Neural cell (in vitro differentiated cells): ENCODE measurements at regions not wholly inside any gene's neighbourhood (a gene's known extent, or its start where the extent isn't known, plus 50 kb on each side); places are given as distances from the start of the nearest gene placed in this dataset.

ENCODE experiments used
- H2AFZ ChIP-seq: fragments of 200-600, 300-800 bp; sonication (generic), shearing (Covaris generic); 2 replicates; pipeline ENCODE4 v1.6.0; 2014; ENCODE audit warnings: low read depth, mild to moderate bottlenecking, antibody characterized with exemption, low read length, moderate library complexity
- H3F3A ChIP-seq: fragments of 200-600 bp; shearing (Covaris generic); 2 replicates; pipeline ENCODE4 v1.6.1; 2016; ENCODE audit warnings: mild to moderate bottlenecking, moderate library complexity, mixed read lengths, antibody characterized with exemption, low read length; ENCODE audit not compliant: insufficient read depth, poor library complexity, severe bottlenecking
- H3K27ac ChIP-seq: fragments of 200-600, 300-800 bp; sonication (generic), shearing (Covaris generic); 2 replicates; pipeline ENCODE4 v1.5.1; 2014; ENCODE audit warnings: mild to moderate bottlenecking, low read length, moderate library complexity
- H3K27me3 ChIP-seq: fragments of 300-800, 200-600 bp; sonication (generic), shearing (Covaris generic); 2 replicates; pipeline ENCODE4 v1.6.0; 2014; ENCODE audit warnings: mild to moderate bottlenecking, low read depth, low read length, moderate library complexity; ENCODE audit not compliant: insufficient read depth
- H3K36me3 ChIP-seq: fragments of 300-800, 200-600 bp; sonication (generic), shearing (Covaris generic); 2 replicates; pipeline ENCODE4 v1.5.1; 2014; ENCODE audit warnings: mild to moderate bottlenecking, antibody characterized with exemption, low read length, moderate library complexity; ENCODE audit not compliant: insufficient read depth
- H3K4me2 ChIP-seq: fragments of 300-800, 200-600 bp; sonication (generic), shearing (Covaris generic); 2 replicates; pipeline ENCODE4 v1.6.0; 2014; ENCODE audit warnings: mild to moderate bottlenecking, low read length
- H3K4me3 ChIP-seq: fragments of 300-800, 200-600 bp; sonication (generic), shearing (Covaris generic); 2 replicates; pipeline ENCODE4 v1.5.1; 2014; ENCODE audit warnings: mild to moderate bottlenecking, low read length, moderate library complexity
- H3K79me2 ChIP-seq: fragments of 200-600 bp; shearing (Covaris generic); replicated peaks from 2 replicates; pipeline ENCODE4 v1.6.0; 2014; ENCODE audit warnings: mild to moderate bottlenecking, low read length, moderate library complexity; ENCODE audit not compliant: insufficient read depth
- H3K9ac ChIP-seq: fragments of 300-800, 200-600 bp; sonication (generic), shearing (Covaris generic); 2 replicates; pipeline ENCODE4 v1.6.1; 2016; ENCODE audit warnings: mild to moderate bottlenecking, low read length, mixed read lengths
- H3K9me2 ChIP-seq: fragments of 200-600 bp; shearing (Covaris generic); 2 replicates; pipeline ENCODE4 v1.6.1; 2016; ENCODE audit warnings: mild to moderate bottlenecking, low read length, mixed read lengths; ENCODE audit not compliant: insufficient read depth
- H3K9me3 ChIP-seq: fragments of 200-600, 300-800 bp; sonication (generic), shearing (Covaris generic); 2 replicates; pipeline ENCODE4 v1.6.1; 2016; ENCODE audit warnings: mild to moderate bottlenecking, mixed run types, low read length, moderate library complexity, mixed read lengths
- H4K20me1 ChIP-seq: fragments of 200-600 bp; shearing (Covaris generic); 2 replicates; pipeline ENCODE4 v1.6.1; 2016; ENCODE audit warnings: mild to moderate bottlenecking, mixed run types; ENCODE audit not compliant: insufficient read depth
- EP300 ChIP-seq: fragments of 450-650 bp; conservative IDR thresholded peaks from 2 replicates; pipeline ENCODE4 v1.6.1; 2014; ENCODE audit warnings: antibody characterized with exemption, mild to moderate bottlenecking, moderate library complexity; ENCODE audit not compliant: poor library complexity, severe bottlenecking
- EZH2 ChIP-seq: fragments of 200-600, 300-800 bp; shearing (Covaris generic), sonication (generic); IDR thresholded peaks from 2 replicates; pipeline ENCODE4 v1.6.1; 2014; ENCODE audit warnings: antibody characterized with exemption, low read length, borderline replicate concordance, mild to moderate bottlenecking; ENCODE audit not compliant: insufficient read depth, poor library complexity, severe bottlenecking
- MXI1 ChIP-seq: fragments of 450-650 bp; conservative IDR thresholded peaks from 2 replicates; pipeline ENCODE4 v1.6.1; 2014; ENCODE audit warnings: antibody characterized with exemption, mild to moderate bottlenecking; ENCODE audit not compliant: poor library complexity, severe bottlenecking
- POLR2AphosphoS5 ChIP-seq: IDR thresholded peaks from 2 replicates; pipeline ENCODE4 v1.6.1; 2012
- RAD21 ChIP-seq: fragments of 450-650 bp; conservative IDR thresholded peaks from 2 replicates; pipeline ENCODE4 v1.6.1; 2014; ENCODE audit warnings: antibody characterized with exemption, mild to moderate bottlenecking, moderate library complexity
- SMC3 ChIP-seq: fragments of 450-650 bp; conservative IDR thresholded peaks from 2 replicates; pipeline ENCODE4 v1.6.1; 2014; ENCODE audit warnings: antibody characterized with exemption, mild to moderate bottlenecking, moderate library complexity; ENCODE audit not compliant: poor library complexity
- TAF1 ChIP-seq: IDR thresholded peaks from 2 replicates; pipeline ENCODE4 v1.6.1; 2012; ENCODE audit warnings: low read depth
- TF ChIP-seq, protein P1 (sequence below): IDR thresholded peaks from 2 replicates; pipeline ENCODE4 v1.6.1; 2012; ENCODE audit warnings: borderline replicate concordance
- TF ChIP-seq, protein P2 (sequence below): fragments of 450-650 bp; IDR thresholded peaks from 2 replicates; pipeline ENCODE4 v1.5.1; 2014; ENCODE audit warnings: antibody characterized with exemption, mild to moderate bottlenecking, moderate library complexity; ENCODE audit not compliant: poor library complexity, severe bottlenecking

DNA sequence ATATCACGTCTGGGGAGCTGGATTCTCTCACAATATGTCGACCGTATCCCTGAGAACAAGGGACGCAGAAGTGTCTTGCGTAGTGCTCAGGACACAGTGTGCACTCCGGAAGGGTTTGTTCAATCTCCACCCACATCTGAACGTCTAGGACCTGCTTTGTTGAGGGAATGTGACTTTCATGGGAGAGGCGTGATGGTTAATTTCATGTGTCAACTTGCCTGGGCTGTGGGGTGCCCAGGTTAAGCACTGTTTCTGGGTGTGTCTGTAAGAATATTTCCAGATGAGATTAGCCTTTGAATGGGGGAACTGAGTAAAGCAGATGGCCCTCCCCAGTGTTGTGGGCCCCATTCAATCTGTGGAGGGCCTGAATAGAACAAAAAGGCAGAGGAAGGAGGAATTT lies 80.4 kb upstream of the SFMBT2 start:
- no peaks in the 10 kb centered on the region for H3K27me3 ChIP-seq
- H4K20me1 ChIP-seq = no peaks in the 10 kb centered on the region
- no peak overlapping the region for H3K27ac ChIP-seq
- no peaks in the 10 kb centered on the region for H3F3A ChIP-seq
- H3K9me2 ChIP-seq = no peaks in the 10 kb centered on the region
- H3K79me2 ChIP-seq = no peaks in the 10 kb centered on the region
- TF ChIP-seq TAF1 (no peak), RAD21 (no peak), EP300 (no peak), MXI1 (no peak), EZH2 (no peak), SMC3 (no peak), POLR2AphosphoS5 (no peak)
- TF ChIP-seq, protein P1, sequence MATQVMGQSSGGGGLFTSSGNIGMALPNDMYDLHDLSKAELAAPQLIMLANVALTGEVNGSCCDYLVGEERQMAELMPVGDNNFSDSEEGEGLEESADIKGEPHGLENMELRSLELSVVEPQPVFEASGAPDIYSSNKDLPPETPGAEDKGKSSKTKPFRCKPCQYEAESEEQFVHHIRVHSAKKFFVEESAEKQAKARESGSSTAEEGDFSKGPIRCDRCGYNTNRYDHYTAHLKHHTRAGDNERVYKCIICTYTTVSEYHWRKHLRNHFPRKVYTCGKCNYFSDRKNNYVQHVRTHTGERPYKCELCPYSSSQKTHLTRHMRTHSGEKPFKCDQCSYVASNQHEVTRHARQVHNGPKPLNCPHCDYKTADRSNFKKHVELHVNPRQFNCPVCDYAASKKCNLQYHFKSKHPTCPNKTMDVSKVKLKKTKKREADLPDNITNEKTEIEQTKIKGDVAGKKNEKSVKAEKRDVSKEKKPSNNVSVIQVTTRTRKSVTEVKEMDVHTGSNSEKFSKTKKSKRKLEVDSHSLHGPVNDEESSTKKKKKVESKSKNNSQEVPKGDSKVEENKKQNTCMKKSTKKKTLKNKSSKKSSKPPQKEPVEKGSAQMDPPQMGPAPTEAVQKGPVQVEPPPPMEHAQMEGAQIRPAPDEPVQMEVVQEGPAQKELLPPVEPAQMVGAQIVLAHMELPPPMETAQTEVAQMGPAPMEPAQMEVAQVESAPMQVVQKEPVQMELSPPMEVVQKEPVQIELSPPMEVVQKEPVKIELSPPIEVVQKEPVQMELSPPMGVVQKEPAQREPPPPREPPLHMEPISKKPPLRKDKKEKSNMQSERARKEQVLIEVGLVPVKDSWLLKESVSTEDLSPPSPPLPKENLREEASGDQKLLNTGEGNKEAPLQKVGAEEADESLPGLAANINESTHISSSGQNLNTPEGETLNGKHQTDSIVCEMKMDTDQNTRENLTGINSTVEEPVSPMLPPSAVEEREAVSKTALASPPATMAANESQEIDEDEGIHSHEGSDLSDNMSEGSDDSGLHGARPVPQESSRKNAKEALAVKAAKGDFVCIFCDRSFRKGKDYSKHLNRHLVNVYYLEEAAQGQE = no peak
- no peaks in the 10 kb centered on the region for H3K9me3 ChIP-seq
- H3K36me3 ChIP-seq = no peaks in the 10 kb centered on the region
- H3K4me2 ChIP-seq = no peak overlapping the region
- H3K4me3 ChIP-seq = no peak overlapping the region
- no peak overlapping the region for H2AFZ ChIP-seq
- H3K9ac ChIP-seq = no peak overlapping the region

DNA sequence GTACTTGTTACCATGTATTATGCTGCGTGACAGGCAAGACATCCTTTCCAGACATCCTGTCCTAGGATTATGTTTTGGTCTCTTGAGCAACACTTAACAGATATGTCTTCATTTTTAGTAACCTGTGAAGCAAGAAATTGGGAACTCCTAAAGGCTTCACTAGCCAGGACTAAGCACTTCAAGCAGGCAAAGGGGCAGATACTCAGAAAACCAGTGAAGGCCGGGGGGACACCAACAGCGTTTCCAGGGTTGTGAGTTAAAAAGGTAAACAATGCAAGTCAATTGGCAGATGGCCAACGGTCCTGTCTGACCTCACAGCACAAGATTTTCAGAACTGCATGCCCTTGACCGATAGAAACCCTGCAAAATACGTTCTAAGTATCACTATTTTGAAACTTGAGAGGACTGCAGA lies 77.6 kb upstream of the SFMBT2 start:
- Histone ChIP-seq H3F3A (peaks cover 4% of the 10 kb centered on the region), H3K9ac (no peak overlapping the region), H3K36me3 (no peaks in the 10 kb centered on the region), H3K4me2 (no peak overlapping the region), H2AFZ (no peak overlapping the region), H3K9me3 (no peaks in the 10 kb centered on the region), H3K27me3 (no peaks in the 10 kb centered on the region), H3K27ac (no peak overlapping the region), H3K4me3 (no peak overlapping the region), H3K9me2 (peaks cover 4% of the 10 kb centered on the region), H3K79me2 (no peaks in the 10 kb centered on the region), H4K20me1 (no peaks in the 10 kb centered on the region)
- TF ChIP-seq, protein P2, sequence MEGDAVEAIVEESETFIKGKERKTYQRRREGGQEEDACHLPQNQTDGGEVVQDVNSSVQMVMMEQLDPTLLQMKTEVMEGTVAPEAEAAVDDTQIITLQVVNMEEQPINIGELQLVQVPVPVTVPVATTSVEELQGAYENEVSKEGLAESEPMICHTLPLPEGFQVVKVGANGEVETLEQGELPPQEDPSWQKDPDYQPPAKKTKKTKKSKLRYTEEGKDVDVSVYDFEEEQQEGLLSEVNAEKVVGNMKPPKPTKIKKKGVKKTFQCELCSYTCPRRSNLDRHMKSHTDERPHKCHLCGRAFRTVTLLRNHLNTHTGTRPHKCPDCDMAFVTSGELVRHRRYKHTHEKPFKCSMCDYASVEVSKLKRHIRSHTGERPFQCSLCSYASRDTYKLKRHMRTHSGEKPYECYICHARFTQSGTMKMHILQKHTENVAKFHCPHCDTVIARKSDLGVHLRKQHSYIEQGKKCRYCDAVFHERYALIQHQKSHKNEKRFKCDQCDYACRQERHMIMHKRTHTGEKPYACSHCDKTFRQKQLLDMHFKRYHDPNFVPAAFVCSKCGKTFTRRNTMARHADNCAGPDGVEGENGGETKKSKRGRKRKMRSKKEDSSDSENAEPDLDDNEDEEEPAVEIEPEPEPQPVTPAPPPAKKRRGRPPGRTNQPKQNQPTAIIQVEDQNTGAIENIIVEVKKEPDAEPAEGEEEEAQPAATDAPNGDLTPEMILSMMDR = no peak
- TF ChIP-seq, protein P1 = no peak
- TF ChIP-seq TAF1 = no peak
- TF ChIP-seq SMC3 = no peak
- TF ChIP-seq RAD21 = no peak
- TF ChIP-seq EZH2 = no peak
- TF ChIP-seq MXI1 = no peak
- TF ChIP-seq POLR2AphosphoS5 = no peak
- no peak for TF ChIP-seq EP300
